HCT116 (cell line): ENCODE measurements at regions not wholly inside any gene's neighbourhood (a gene's known extent, or its start where the extent isn't known, plus 50 kb on each side); places are given as distances from the start of the nearest gene placed in this dataset.

ENCODE experiments used
- ATAC-seq: fragments of 200-7000 bp; cut with Tn5 transposase; 2 replicates; pipeline ENCODE4 v1.9.1; 2020; ENCODE audit warnings: mild to moderate bottlenecking, moderate library complexity
- BruUV-seq: library from RNA; stranded (reverse); fragments of 400-500 nt; replicated peaks from 2 replicates; lab custom pipeline; 2021; lab: Mats Ljungman, UMichigan
- CTCF ChIA-PET: fragments of 300-600 bp; sonication (Branson Sonifier 250); formaldehyde crosslinking; loops from one replicate; lab custom pipeline; 2021; ENCODE audit warnings: antibody characterized with exemption; lab: Charles Lee
- POLR2A ChIA-PET: fragments of 300-600, 350-600 bp; sonication (Branson Sonifier 250); formaldehyde crosslinking; loops from one replicate; lab custom pipeline; 2021; ENCODE audit warnings: antibody characterized with exemption; lab: Charles Lee
- RAD21 ChIA-PET, 2 experiments: fragments of 300-600 bp; sonication (Branson Sonifier 250); formaldehyde crosslinking; loops; one replicate each; lab custom pipeline; 2023; ENCODE audit warnings: low total read pairs in 2 of 2; ENCODE audit not compliant: uncharacterized antibody in 2 of 2, unreplicated experiment in 2 of 2, low non-redundant PET in 1 of 2; lab: Charles Lee
- DNase-seq: peaks from one replicate; pipeline ENCODE4 v3.0.0-alpha.2; 2010; ENCODE audit warnings: low read depth, low spot score
- H2AFZ ChIP-seq: fragments of 200-600 bp; shearing (Covaris generic), sonication (generic); 2 replicates; pipeline ENCODE4 v1.6.1; 2017; ENCODE audit warnings: low read depth, mixed run types, mixed read lengths, antibody characterized with exemption, low read length; ENCODE audit not compliant: poor library complexity, severe bottlenecking
- H3K27ac ChIP-seq: 2 replicates; pipeline ENCODE4 v1.5.1; 2012; ENCODE audit warnings: low read depth, low read length
- H3K27me3 ChIP-seq: fragments of 200-600 bp; sonication (generic); 2 replicates; pipeline ENCODE4 v1.6.1; 2016; ENCODE audit warnings: mixed run types, low read length, mixed read lengths; ENCODE audit not compliant: insufficient read depth
- H3K36me3 ChIP-seq, 2 experiments: fragments of 200-500 bp in 1 of 2; fragments of 200-600 bp in 1 of 2; sonication (Bioruptor generic) in 1 of 2; sonication (generic) in 1 of 2; 2 replicates each; pipeline versions ENCODE4 v1.5.1 to v1.6.1; 2014 to 2016; ENCODE audit warnings: low read length in 2 of 2, inconsistent platforms in 1 of 2, mixed read lengths in 1 of 2, mixed run types in 1 of 2; ENCODE audit not compliant: insufficient read depth in 2 of 2, control insufficient read depth in 1 of 2
- H3K4me1 ChIP-seq, 2 experiments: fragments of 200-600 bp in 1 of 2; sonication (generic) in 1 of 2; 2 replicates each; pipeline versions ENCODE4 v1.5.1 to v1.6.1; 2012 to 2017; ENCODE audit warnings: low read length in 2 of 2, inconsistent platforms in 1 of 2, mild to moderate bottlenecking in 1 of 2, mixed read lengths in 1 of 2, mixed run types in 1 of 2, moderate library complexity in 1 of 2; ENCODE audit not compliant: insufficient read depth in 2 of 2, control insufficient read depth in 1 of 2
- H3K4me2 ChIP-seq: fragments of 200-600 bp; sonication (generic); 2 replicates; pipeline ENCODE4 v1.6.1; 2017; ENCODE audit warnings: mixed run types, low read length, mixed read lengths
- H3K4me3 ChIP-seq, 2 experiments: fragments of 200-600 bp in 1 of 2; sonication (generic) in 1 of 2; replicated peaks in 1 of 2; 2 replicates each; pipeline ENCODE4 v1.5.1; 2011 to 2016; ENCODE audit warnings: low read length in 2 of 2, control low read depth in 1 of 2, low read depth in 1 of 2, mild to moderate bottlenecking in 1 of 2, mixed read lengths in 1 of 2, mixed run types in 1 of 2
- H3K79me2 ChIP-seq: fragments of 200-600 bp; sonication (generic); 2 replicates; pipeline ENCODE4 v1.6.1; 2017; ENCODE audit warnings: mild to moderate bottlenecking, mixed run types, low read length, moderate library complexity, mixed read lengths; ENCODE audit not compliant: insufficient read depth
- H3K9ac ChIP-seq: fragments of 200-600 bp; sonication (generic); 2 replicates; pipeline ENCODE4 v1.6.1; 2016; ENCODE audit warnings: low read length, mixed read lengths
- H3K9me2 ChIP-seq: fragments of 200-600 bp; sonication (generic), shearing (Covaris generic); 2 replicates; pipeline ENCODE4 v1.6.1; 2017; ENCODE audit warnings: mixed run types, mild to moderate bottlenecking, moderate library complexity; ENCODE audit not compliant: insufficient read depth
- H3K9me3 ChIP-seq, 2 experiments: fragments of 200-500 bp in 1 of 2; fragments of 200-600 bp in 1 of 2; sonication (Bioruptor generic) in 1 of 2; sonication (generic) in 1 of 2; 2 replicates each; pipeline ENCODE4 v1.6.1; 2014 to 2017; ENCODE audit warnings: low read length in 2 of 2, mixed read lengths in 2 of 2, inconsistent platforms in 1 of 2, low read depth in 1 of 2, mild to moderate bottlenecking in 1 of 2, mixed run types in 1 of 2, moderate library complexity in 1 of 2; ENCODE audit not compliant: control insufficient read depth in 1 of 2, insufficient read depth in 1 of 2
- H4K20me1 ChIP-seq: fragments of 200-600 bp; sonication (generic), shearing (Covaris generic); 2 replicates; pipeline ENCODE4 v1.6.1; 2017; ENCODE audit warnings: mixed run types, mild to moderate bottlenecking, moderate library complexity; ENCODE audit not compliant: insufficient read depth
- EGR1 ChIP-seq: IDR thresholded peaks from 2 replicates; pipeline ENCODE4 v1.6.1; 2012; ENCODE audit warnings: low read depth
- EZH2 ChIP-seq: fragments of 200-600 bp; sonication (generic); IDR thresholded peaks from 2 replicates; pipeline ENCODE4 v1.6.1; 2017; ENCODE audit warnings: antibody characterized with exemption, mixed run types
- JUND ChIP-seq: IDR thresholded peaks from 2 replicates; pipeline ENCODE4 v1.6.1; 2012
- POLR2AphosphoS5 ChIP-seq: IDR thresholded peaks from 2 replicates; pipeline ENCODE4 v1.6.1; 2011; ENCODE audit warnings: mild to moderate bottlenecking, low read depth, low read length, moderate library complexity
- SIN3A ChIP-seq: IDR thresholded peaks from 2 replicates; pipeline ENCODE4 v1.6.1; 2012; ENCODE audit warnings: low read depth
- SP1 ChIP-seq: IDR thresholded peaks from 2 replicates; pipeline ENCODE4 v1.6.1; 2012; ENCODE audit warnings: low read depth
- YY1 ChIP-seq: IDR thresholded peaks from 2 replicates; pipeline ENCODE4 v1.6.1; 2011; ENCODE audit warnings: low read length, low read depth, moderate library complexity, mild to moderate bottlenecking; ENCODE audit not compliant: insufficient replicate concordance; ENCODE audit errors: extremely low read depth
- ZNF274 ChIP-seq: fragments of 200-500 bp; sonication (Bioruptor generic); IDR thresholded peaks from 2 replicates; pipeline ENCODE4 v1.6.1; 2014; ENCODE audit warnings: mild to moderate bottlenecking, low read depth, low read length, inconsistent platforms
- intact Hi-C: fragments of 100-400 bp; cut with micrococcal nuclease; formaldehyde crosslinking; loops from 2 replicates; pipeline ENCODE4 v1.10.0; 2022
- TF ChIP-seq, protein P1 (sequence below): IDR thresholded peaks from 2 replicates; pipeline ENCODE4 v1.6.1; 2012
- TF ChIP-seq, protein P2 (sequence below), 3 experiments: fragments of 200-600 bp in 1 of 3; sonication (generic) in 1 of 3; IDR thresholded peaks in 2 of 3; conservative IDR thresholded peaks in 1 of 3; 2 replicates each; pipeline ENCODE4 v1.5.1; 2012 to 2017; ENCODE audit warnings: low read depth in 2 of 3, low read length in 2 of 3, antibody characterized with exemption in 1 of 3, borderline replicate concordance in 1 of 3, control low read depth in 1 of 3, mild to moderate bottlenecking in 1 of 3, mixed read lengths in 1 of 3, mixed run types in 1 of 3, moderate library complexity in 1 of 3; ENCODE audit not compliant: insufficient read depth in 1 of 3
- TF ChIP-seq, protein P3 (sequence below): IDR thresholded peaks from 2 replicates; pipeline ENCODE4 v1.6.1; 2011; ENCODE audit warnings: mild to moderate bottlenecking, low read length, moderate library complexity; ENCODE audit not compliant: insufficient replicate concordance; ENCODE audit errors: extremely low read depth

GRCh38 chr5:158256096-158256495 is 397.2 kb upstream of the CLINT1 start:
- intact Hi-C loops: no loop called here
- Histone ChIP-seq H3K9ac (no peak overlapping the region), H3K4me2 (no peak overlapping the region), H3K4me1 (no peaks in the 10 kb centered on the region), H3K9me3 (no peaks in the 10 kb centered on the region), H2AFZ (no peak overlapping the region), H3K9me2 (no peaks in the 10 kb centered on the region), H3K4me3 (no peak overlapping the region), H3K79me2 (no peaks in the 10 kb centered on the region), H3K27me3 (0 out of 2 replicates have a peak, but pooled peaks cover 4% of the 10 kb centered on the region), H3K27ac (no peak overlapping the region), H4K20me1 (no peaks in the 10 kb centered on the region), H3K36me3 (no peaks in the 10 kb centered on the region)
- ChIA-PET CTCF (no interaction called here), RAD21 (no interaction called here), POLR2A (no interaction called here)
- DNase-seq (no peak), ATAC-seq (no peak)
- no TSS peak for BruUV-seq
- TF ChIP-seq SIN3A (no peak), EGR1 (no peak), POLR2AphosphoS5 (no peak), YY1 (no peak), ZNF274 (no peak)
- TF ChIP-seq, protein P1, sequence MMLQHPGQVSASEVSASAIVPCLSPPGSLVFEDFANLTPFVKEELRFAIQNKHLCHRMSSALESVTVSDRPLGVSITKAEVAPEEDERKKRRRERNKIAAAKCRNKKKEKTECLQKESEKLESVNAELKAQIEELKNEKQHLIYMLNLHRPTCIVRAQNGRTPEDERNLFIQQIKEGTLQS: no peak
- TF ChIP-seq, protein P2, sequence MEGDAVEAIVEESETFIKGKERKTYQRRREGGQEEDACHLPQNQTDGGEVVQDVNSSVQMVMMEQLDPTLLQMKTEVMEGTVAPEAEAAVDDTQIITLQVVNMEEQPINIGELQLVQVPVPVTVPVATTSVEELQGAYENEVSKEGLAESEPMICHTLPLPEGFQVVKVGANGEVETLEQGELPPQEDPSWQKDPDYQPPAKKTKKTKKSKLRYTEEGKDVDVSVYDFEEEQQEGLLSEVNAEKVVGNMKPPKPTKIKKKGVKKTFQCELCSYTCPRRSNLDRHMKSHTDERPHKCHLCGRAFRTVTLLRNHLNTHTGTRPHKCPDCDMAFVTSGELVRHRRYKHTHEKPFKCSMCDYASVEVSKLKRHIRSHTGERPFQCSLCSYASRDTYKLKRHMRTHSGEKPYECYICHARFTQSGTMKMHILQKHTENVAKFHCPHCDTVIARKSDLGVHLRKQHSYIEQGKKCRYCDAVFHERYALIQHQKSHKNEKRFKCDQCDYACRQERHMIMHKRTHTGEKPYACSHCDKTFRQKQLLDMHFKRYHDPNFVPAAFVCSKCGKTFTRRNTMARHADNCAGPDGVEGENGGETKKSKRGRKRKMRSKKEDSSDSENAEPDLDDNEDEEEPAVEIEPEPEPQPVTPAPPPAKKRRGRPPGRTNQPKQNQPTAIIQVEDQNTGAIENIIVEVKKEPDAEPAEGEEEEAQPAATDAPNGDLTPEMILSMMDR (IDR thresholded peaks at IDR 0.05 in 2 of 3, conservative IDR thresholded peaks at IDR 0.05 in 1 of 3; ENCODE audit: borderline replicate concordance in 1 of 3, insufficient read depth in 1 of 3, low read depth in 2 of 3, low read length in 2 of 3): no peak

DNA sequence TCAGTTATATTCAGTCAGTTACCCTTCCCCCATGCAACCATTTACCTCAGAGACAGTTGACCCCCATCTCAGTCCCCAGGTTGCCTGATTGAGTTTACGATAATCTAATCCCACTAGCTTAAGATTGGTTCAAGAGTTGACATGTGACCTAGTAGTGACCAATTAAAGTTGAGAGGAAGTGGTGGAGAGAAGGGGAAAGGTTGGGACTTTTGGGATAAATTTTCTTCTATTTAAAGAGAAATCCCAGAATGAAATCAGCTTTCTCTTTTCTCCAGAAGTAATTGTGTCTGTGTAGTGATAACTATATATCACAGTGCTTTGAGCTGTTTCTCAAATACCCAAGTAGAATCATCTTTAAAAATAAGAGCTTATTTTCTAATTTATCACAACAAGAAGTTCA is 396.7 kb upstream of the CLINT1 start:
- no TSS peak for BruUV-seq
- CTCF ChIA-PET: no interaction called here
- intact Hi-C loops: no loop called here

More for the DNA sequence above, 396.7 kb upstream of the CLINT1 start:
- no peaks in the 10 kb centered on the region for H3K4me1 ChIP-seq
- POLR2A ChIA-PET: no interaction called here
- no peaks in the 10 kb centered on the region for H4K20me1 ChIP-seq
- H3K4me2 ChIP-seq: no peak overlapping the region
- no peaks in the 10 kb centered on the region for H3K9me3 ChIP-seq
- no peaks in the 10 kb centered on the region for H3K27me3 ChIP-seq
- H3K27ac ChIP-seq: no peak overlapping the region
- H3K9me2 ChIP-seq: no peaks in the 10 kb centered on the region
- H3K4me3 ChIP-seq: no peak overlapping the region
- no peaks in the 10 kb centered on the region for H3K79me2 ChIP-seq
- no peak overlapping the region for H3K9ac ChIP-seq
- ATAC-seq: no peak
- TF ChIP-seq, protein P2 (IDR thresholded peaks at IDR 0.05 in 2 of 3, conservative IDR thresholded peaks at IDR 0.05 in 1 of 3; ENCODE audit: borderline replicate concordance in 1 of 3, insufficient read depth in 1 of 3, low read depth in 2 of 3, low read length in 2 of 3): no peak
- TF ChIP-seq, protein P1: no peak
- TF ChIP-seq, protein P3, sequence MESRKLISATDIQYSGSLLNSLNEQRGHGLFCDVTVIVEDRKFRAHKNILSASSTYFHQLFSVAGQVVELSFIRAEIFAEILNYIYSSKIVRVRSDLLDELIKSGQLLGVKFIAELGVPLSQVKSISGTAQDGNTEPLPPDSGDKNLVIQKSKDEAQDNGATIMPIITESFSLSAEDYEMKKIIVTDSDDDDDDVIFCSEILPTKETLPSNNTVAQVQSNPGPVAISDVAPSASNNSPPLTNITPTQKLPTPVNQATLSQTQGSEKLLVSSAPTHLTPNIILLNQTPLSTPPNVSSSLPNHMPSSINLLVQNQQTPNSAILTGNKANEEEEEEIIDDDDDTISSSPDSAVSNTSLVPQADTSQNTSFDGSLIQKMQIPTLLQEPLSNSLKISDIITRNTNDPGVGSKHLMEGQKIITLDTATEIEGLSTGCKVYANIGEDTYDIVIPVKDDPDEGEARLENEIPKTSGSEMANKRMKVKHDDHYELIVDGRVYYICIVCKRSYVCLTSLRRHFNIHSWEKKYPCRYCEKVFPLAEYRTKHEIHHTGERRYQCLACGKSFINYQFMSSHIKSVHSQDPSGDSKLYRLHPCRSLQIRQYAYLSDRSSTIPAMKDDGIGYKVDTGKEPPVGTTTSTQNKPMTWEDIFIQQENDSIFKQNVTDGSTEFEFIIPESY: no peak
- TF ChIP-seq JUND: no peak
- no peak for TF ChIP-seq EGR1
- TF ChIP-seq SP1: no peak
- TF ChIP-seq EZH2: no peak
- RAD21 ChIA-PET: no interaction called here
- DNase-seq: no peak
- H2AFZ ChIP-seq: no peak overlapping the region
- H3K36me3 ChIP-seq: no peaks in the 10 kb centered on the region
